ENCODE measurements at regions not wholly inside any gene's neighbourhood (a gene's known extent, or its start where the extent isn't known, plus 50 kb on each side); places are given as distances from the start of the nearest gene placed in this dataset.

DNA sequence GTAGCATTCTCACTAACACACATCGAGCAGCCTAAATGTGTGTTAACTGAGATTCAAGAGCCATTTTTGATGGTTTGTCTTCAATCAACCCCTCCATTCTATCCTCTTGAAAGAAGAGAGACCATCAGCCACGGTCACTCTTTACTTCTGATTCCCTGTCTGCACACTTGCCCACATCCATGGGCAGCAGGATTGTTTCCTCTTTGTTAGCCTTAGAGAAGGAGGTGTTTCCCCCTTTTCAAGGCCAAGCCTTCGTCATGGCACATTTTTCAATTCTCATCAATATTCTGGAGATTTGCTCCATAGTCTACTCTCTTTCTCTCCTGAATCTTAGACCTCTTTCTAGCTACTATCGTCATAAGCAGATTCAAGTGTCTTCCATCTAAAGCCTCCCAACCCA, 522.4 kb upstream of the NAALADL2 start:
- H3K27ac ChIP-seq, result peak overlapping the region in 2 of 4 donors; percentile 6 to 9
- H3K36me3 ChIP-seq, result no peaks in the 10 kb centered on the region
- in situ Hi-C loops (cut with MboI; ENCODE audit: low pct_ligation_motif_present in 1 of 4, low pct_unique_long_range_greater_than_20kb in 1 of 4, low sequenced_read_pairs in 3 of 4), result no loop called here
- H3K4me1 ChIP-seq, result no peaks in the 10 kb centered on the region
- TF ChIP-seq EP300 (IDR thresholded peaks at IDR 0.05; ENCODE audit: low read depth) (no peak), POLR2AphosphoS5 (IDR thresholded peaks at IDR 0.05) (no peak), POLR2A (IDR thresholded peaks at IDR 0.05) (no peak)
- TF ChIP-seq, protein P1, sequence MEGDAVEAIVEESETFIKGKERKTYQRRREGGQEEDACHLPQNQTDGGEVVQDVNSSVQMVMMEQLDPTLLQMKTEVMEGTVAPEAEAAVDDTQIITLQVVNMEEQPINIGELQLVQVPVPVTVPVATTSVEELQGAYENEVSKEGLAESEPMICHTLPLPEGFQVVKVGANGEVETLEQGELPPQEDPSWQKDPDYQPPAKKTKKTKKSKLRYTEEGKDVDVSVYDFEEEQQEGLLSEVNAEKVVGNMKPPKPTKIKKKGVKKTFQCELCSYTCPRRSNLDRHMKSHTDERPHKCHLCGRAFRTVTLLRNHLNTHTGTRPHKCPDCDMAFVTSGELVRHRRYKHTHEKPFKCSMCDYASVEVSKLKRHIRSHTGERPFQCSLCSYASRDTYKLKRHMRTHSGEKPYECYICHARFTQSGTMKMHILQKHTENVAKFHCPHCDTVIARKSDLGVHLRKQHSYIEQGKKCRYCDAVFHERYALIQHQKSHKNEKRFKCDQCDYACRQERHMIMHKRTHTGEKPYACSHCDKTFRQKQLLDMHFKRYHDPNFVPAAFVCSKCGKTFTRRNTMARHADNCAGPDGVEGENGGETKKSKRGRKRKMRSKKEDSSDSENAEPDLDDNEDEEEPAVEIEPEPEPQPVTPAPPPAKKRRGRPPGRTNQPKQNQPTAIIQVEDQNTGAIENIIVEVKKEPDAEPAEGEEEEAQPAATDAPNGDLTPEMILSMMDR (IDR thresholded peaks at IDR 0.05), result no peak
- no peaks in the 10 kb centered on the region for H3K9me3 ChIP-seq
- intact Hi-C loops (cut with DNase I; ENCODE audit: low total_unique reads), result no loop called here
- 73 to 81% methylated on average over 3 to 4 of the region's 4 CpGs for WGBS, 2 donors (ENCODE audit: low coverage in 1 of 2)
- H3K4me3 ChIP-seq, result no peak overlapping the region
- no peak for DNase-seq
- no peaks in the 10 kb centered on the region for H3K27me3 ChIP-seq

DNA sequence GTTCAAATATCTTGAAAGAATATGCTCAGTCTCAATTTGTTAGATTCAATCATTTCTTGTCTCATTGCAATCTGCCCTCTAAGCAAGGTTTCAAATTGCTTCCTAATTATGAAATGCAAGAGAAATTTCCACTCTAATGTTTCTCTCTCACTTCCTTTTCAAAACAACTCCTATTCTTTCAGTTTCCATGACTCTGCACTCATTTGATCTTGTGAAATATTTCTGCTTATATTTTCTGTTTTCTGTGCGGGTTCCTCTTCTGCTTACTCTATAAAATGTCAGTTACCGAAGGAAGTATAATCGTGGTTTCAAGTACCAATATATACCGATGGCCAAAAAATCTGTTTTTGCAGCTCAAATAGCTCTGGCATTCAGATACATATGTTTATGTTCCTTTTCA, 521.9 kb upstream of the NAALADL2 start:
- intact Hi-C loops (cut with DNase I; ENCODE audit: low total_unique reads) (no loop called here), in situ Hi-C loops (cut with MboI; ENCODE audit: low pct_ligation_motif_present in 1 of 4, low pct_unique_long_range_greater_than_20kb in 1 of 4, low sequenced_read_pairs in 3 of 4) (no loop called here)
- no peaks in the 10 kb centered on the region for H3K36me3 ChIP-seq
- no peaks in the 10 kb centered on the region for H3K9me3 ChIP-seq
- no peak for TF ChIP-seq EP300 (IDR thresholded peaks at IDR 0.05; ENCODE audit: low read depth)
- TF ChIP-seq POLR2AphosphoS5 (IDR thresholded peaks at IDR 0.05), result no peak
- no peak for TF ChIP-seq POLR2A (IDR thresholded peaks at IDR 0.05)
- TF ChIP-seq, protein P1 (IDR thresholded peaks at IDR 0.05), result no peak
- H3K27ac ChIP-seq, result peak overlapping the region in 2 of 4 donors; percentile 6 to 9
- DNase-seq, result no peak
- no peaks in the 10 kb centered on the region for H3K27me3 ChIP-seq
- H3K4me1 ChIP-seq, result no peaks in the 10 kb centered on the region
- H3K4me3 ChIP-seq, result no peak overlapping the region
- 73 to 77% methylated on average over 4 of the region's 4 CpGs for WGBS, 2 donors (ENCODE audit: low coverage in 1 of 2)

DNA sequence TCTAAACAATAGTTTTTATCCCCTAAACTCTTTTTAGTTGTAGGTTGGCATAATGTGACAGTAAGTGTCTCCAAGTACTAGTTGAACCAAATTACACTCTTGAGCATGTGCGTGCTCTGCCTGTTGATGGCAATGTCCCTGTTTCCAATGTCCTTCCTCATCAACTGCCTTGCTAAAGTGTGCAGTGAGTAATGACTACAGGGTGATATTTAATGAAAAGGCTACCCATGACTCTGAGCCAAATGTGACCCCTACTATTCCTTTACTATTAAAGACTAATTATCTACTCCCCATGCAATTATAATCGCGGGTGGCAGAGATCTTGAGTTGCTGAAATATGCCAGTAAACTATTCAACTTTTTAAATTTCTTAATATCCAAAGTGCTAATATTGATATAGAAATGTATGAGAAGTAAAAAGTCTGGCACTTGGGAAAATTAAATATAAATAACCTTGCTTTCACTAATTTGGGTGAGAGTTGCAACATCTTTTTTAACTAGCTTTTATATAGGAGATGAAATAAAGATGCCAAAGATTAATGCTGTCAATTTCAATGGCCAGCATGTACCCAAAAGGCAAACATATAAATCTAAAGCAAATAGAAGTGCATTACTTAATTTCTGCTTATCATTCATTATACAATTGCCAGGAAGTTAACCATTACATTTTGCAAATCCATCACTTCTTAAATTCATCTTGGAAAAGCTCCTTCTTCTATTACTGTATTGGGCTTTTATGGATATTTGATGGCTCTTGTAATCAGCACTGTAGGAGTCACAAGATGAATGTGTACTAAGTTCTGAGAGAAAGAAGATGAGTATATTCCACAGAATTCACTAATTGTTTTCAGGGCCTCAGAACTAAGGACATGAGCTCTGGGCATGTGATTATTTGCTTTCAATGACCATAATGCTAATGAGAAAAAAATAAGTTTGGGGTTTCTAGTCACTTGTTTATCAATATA, 518.2 kb upstream of the NAALADL2 start:
- TF ChIP-seq EP300 (IDR thresholded peaks at IDR 0.05; ENCODE audit: low read depth), result no peak
- TF ChIP-seq POLR2A (IDR thresholded peaks at IDR 0.05), result no peak
- TF ChIP-seq POLR2AphosphoS5 (IDR thresholded peaks at IDR 0.05), result no peak
- TF ChIP-seq, protein P1 (IDR thresholded peaks at IDR 0.05), result no peak
- intact Hi-C loops (cut with DNase I; ENCODE audit: low total_unique reads), result no loop called here
- Histone ChIP-seq H3K9me3 (no peaks in the 10 kb centered on the region), H3K36me3 (no peaks in the 10 kb centered on the region), H3K4me1 (no peaks in the 10 kb centered on the region), H3K4me3 (no peak overlapping the region), H3K27me3 (no peaks in the 10 kb centered on the region), H3K27ac (no peak overlapping the region)
- no peak for DNase-seq
- WGBS, 2 donors (ENCODE audit: low coverage in 1 of 2), result 91 to 95% methylated on average over 3 of the region's 3 CpGs
- in situ Hi-C loops (cut with MboI; ENCODE audit: low pct_ligation_motif_present in 1 of 4, low pct_unique_long_range_greater_than_20kb in 1 of 4, low sequenced_read_pairs in 3 of 4), result no loop called here

DNA sequence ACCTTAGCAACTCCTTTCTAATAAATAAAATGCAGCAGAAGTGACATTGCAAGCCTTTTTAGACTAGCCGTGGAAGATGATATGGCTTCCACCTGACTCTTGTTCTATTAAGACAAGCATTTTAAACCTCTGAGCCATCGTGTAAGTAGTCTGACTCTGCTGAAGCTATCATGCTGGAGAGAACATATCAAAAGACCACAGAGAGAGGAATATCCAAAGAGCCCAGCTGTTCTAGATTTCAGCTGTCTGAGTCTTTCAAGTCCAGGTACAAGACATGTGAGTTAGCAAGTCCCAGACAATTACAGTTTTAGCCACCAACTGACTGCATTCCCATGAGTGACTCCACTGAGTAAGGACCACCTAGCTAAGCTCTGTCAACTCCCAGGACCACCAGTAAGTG, 517.0 kb upstream of the NAALADL2 start:
- 78 to 92% methylated on average over 1 to 2 of the region's 2 CpGs for WGBS, 2 donors (ENCODE audit: low coverage in 1 of 2)
- no peak for TF ChIP-seq EP300 (IDR thresholded peaks at IDR 0.05; ENCODE audit: low read depth)
- TF ChIP-seq, protein P1 (IDR thresholded peaks at IDR 0.05), result no peak
- no peak for TF ChIP-seq POLR2AphosphoS5 (IDR thresholded peaks at IDR 0.05)
- no peak for TF ChIP-seq POLR2A (IDR thresholded peaks at IDR 0.05)
- no peaks in the 10 kb centered on the region for H3K4me1 ChIP-seq
- in situ Hi-C loops (cut with MboI; ENCODE audit: low pct_ligation_motif_present in 1 of 4, low pct_unique_long_range_greater_than_20kb in 1 of 4, low sequenced_read_pairs in 3 of 4) (no loop called here), intact Hi-C loops (cut with DNase I; ENCODE audit: low total_unique reads) (no loop called here)
- no peaks in the 10 kb centered on the region for H3K27me3 ChIP-seq
- no peak overlapping the region for H3K4me3 ChIP-seq
- no peak overlapping the region for H3K27ac ChIP-seq
- DNase-seq, result no peak
- H3K9me3 ChIP-seq, result no peaks in the 10 kb centered on the region
- no peaks in the 10 kb centered on the region for H3K36me3 ChIP-seq

Measured in transverse colon (tissue), 4 donors.